Spinal cord (tissue), 9 donors: ENCODE measurements at regions not wholly inside any gene's neighbourhood (a gene's known extent, or its start where the extent isn't known, plus 50 kb on each side); places are given as distances from the start of the nearest gene placed in this dataset.
A peak's percentile ranks its signal among the peaks of the same experiment; 100 is the strongest.
"Not testable (repeated sequence)": the region's sequence is repeated elsewhere in the genome, so short reads cannot be mapped to it uniquely, and the experiment has no call there.

Experiments
- DNase-seq, 6 donors: peaks; one replicate each; pipeline versions ENCODE4 v3.0.0 to v3.0.0-alpha.2; 2013 to 2015; ENCODE audit warnings: low spot score in 6 of 6, low read depth in 4 of 6
- H3K27ac ChIP-seq: one replicate; pipeline ENCODE4 v1.5.1; 2013; ENCODE audit warnings: low read depth, low read length, control low read depth
- H3K27me3 ChIP-seq: one replicate; pipeline ENCODE4 v1.6.1; 2013; ENCODE audit warnings: low read length; ENCODE audit not compliant: control insufficient read depth, insufficient read depth
- H3K36me3 ChIP-seq: one replicate; pipeline ENCODE4 v1.6.1; 2013; ENCODE audit warnings: low read length; ENCODE audit not compliant: control insufficient read depth, insufficient read depth
- H3K4me1 ChIP-seq: one replicate; pipeline ENCODE4 v1.6.1; 2013; ENCODE audit warnings: low read length; ENCODE audit not compliant: control insufficient read depth, insufficient read depth
- H3K4me3 ChIP-seq: one replicate; pipeline ENCODE4 v1.5.1; 2013; ENCODE audit warnings: low read depth, low read length, control low read depth
- H3K9me3 ChIP-seq: one replicate; pipeline ENCODE4 v1.6.1; 2013; ENCODE audit warnings: low read length; ENCODE audit not compliant: control insufficient read depth, insufficient read depth
- WGBS: methylation state at CpG from one replicate; pipeline ENCODE4 v1.1.5; 2013; ENCODE audit warnings: missing lambda C conversion rate; ENCODE audit not compliant: insufficient coverage; 5-methylcytosine and 5-hydroxymethylcytosine counted together
- donor health status: healthy.

DNA sequence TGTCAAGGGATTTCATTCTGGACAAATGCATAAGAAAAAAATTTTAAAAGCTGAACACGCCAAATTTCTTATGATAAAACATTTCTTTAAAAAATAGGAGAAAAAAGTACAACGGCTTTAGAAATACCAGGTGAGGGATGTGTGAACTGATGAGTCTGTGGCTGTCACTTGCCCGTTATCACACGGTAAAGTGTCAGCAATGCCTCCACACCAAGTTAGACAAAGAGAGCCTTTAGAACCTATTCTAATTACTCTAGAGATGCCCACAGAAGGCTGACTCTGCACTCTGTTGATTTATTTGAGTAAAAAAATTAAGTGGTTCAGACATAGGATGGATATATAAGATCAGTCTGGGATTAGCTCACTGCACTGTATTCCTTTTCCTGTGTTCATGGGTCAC is 523.8 kb downstream of the RNF144A start:
- Histone ChIP-seq H3K4me1 (no peaks in the 10 kb centered on the region), H3K27me3 (no peaks in the 10 kb centered on the region), H3K4me3 (no peak overlapping the region), H3K9me3 (no peaks in the 10 kb centered on the region), H3K36me3 (no peaks in the 10 kb centered on the region), H3K27ac (no peak overlapping the region)
- WGBS, result no CpG with 5 or more reads among the region's 4 CpGs
- DNase-seq, result no peak

DNA sequence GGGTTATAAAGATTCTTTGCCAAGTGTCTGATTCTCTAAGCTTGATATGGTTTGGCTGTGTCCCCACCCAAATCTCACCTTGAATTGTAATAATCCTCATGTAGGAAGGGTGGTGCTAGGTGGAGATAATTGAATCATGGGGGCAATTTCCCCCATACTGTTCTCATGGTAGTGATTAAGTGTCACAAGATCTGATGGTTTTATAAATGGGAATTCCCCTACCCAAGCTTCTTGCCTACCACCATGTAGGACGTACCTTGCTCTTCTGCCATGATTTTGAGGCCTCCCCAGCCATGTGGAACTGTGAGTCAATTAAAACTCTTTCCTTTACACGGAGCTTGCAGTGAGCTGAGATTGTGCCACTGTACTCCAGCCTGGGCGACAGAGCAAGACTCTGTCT is 524.6 kb downstream of the RNF144A start:
- not testable (repeated sequence) for H3K27me3 ChIP-seq, H3K36me3 ChIP-seq, H3K27ac ChIP-seq, H3K4me3 ChIP-seq, DNase-seq, H3K4me1 ChIP-seq, H3K9me3 ChIP-seq
- WGBS, result 90% methylated on average over 2 of the region's 3 CpGs

- 100% methylated on average over 1 of the region's 4 CpGs for WGBS
- Histone ChIP-seq H3K27me3 (no peaks in the 10 kb centered on the region), H3K4me3 (no peak overlapping the region), H3K9me3 (no peaks in the 10 kb centered on the region), H3K4me1 (no peaks in the 10 kb centered on the region), H3K27ac (no peak overlapping the region), H3K36me3 (no peaks in the 10 kb centered on the region)
- DNase-seq, result no peak
Observed at GRCh38 chr2:7444626-7445025, 527.4 kb downstream of the RNF144A start.

DNA sequence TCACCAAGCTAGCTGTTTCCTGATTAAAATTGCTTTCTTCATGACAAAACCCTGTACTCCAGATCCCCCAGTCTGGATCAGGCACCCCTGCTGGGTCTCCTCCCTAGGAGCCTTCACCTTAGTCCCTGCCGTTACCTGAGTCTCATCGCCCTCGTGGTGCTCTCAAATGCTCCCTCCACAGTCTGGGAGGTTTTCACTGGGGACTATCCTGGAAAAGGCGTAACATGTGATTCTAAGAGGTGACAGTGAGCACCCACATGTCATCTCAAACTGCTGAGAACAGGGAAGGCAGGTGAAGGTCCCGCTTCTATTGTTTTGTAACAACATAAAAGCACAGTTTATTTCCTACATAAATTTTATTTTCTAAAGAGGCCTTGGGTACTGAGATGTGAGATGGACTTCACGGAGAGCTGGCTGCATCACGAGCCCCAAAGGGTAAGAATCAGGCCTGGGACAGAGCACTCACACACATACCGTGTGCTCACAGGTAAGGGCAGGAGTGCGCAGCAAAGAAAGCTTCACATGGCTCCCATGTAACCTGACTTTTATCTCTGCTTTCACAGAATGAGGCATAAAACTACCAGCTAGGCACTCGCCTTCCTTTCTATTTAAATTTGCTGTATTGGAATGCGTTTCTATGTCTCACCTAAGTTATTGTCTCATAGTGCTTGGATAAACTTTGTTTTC is 531.5 kb downstream of the RNF144A start:
- H3K27me3 ChIP-seq, result no peaks in the 10 kb centered on the region
- no peak overlapping the region for H3K4me3 ChIP-seq
- no peaks in the 10 kb centered on the region for H3K4me1 ChIP-seq
- H3K9me3 ChIP-seq, result no peaks in the 10 kb centered on the region
- H3K27ac ChIP-seq, result no peak overlapping the region
- H3K36me3 ChIP-seq, result no peaks in the 10 kb centered on the region
- WGBS, result 87% methylated on average over 3 of the region's 11 CpGs
- no peak for DNase-seq

DNA sequence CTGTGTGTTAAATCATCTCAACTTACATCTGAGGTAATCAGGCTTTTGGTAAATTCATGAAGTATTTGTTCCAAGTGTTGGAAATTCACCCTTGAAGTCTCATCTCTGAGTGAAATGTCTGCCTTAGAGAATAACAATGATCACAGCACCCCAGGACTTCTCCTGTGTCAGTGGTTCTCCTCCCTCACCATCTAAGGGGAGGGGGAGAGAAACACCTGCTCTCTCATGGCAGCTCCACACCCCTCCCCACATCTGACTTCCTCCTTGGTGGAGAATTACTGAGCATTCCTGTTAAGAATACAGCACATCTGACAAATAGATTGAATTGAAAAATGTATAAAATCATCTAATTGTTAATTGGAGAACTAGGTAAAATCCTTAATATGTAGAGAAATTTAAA is 532.1 kb downstream of the RNF144A start:
- Histone ChIP-seq H3K27me3 (no peaks in the 10 kb centered on the region), H3K36me3 (no peaks in the 10 kb centered on the region), H3K9me3 (no peaks in the 10 kb centered on the region), H3K4me1 (no peaks in the 10 kb centered on the region), H3K4me3 (no peak overlapping the region), H3K27ac (no peak overlapping the region)
- no peak for DNase-seq

DNA sequence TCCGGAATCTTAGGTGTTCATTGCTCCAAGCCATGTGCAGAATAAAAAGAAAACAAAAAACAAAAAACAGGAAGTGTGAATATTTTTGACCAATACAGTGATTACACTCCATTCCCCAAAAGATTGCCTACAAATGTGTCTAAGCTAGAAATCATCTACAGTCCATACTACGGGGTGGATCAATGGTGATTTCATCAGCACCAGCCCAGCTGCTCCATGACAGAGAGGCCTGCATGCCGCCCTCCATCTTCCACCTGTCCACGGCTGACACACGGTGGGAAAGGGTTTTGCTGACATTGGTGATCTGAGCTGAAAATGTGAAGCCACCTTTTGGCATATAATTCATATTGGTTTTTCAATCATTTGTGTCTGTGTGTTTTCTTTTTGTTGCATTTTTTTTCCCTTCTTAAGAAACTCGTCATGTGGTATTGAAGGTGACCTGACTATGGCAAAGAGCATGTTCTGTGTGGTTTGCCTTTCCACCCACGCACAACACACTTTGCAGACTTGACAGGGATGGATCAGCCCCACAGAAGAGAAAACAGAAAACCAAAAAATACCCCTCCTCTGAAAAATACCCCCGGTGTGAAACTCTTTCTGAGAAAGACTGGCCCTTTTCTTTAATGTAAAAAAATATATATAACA is 533.1 kb downstream of the RNF144A start:
- no peaks in the 10 kb centered on the region for H3K4me1 ChIP-seq
- no peak overlapping the region for H3K27ac ChIP-seq
- H3K36me3 ChIP-seq, result no peaks in the 10 kb centered on the region
- no peaks in the 10 kb centered on the region for H3K27me3 ChIP-seq
- DNase-seq, result no peak
- H3K9me3 ChIP-seq, result no peaks in the 10 kb centered on the region
- 80% methylated on average over 1 of the region's 8 CpGs for WGBS
- H3K4me3 ChIP-seq, result no peak overlapping the region

DNA sequence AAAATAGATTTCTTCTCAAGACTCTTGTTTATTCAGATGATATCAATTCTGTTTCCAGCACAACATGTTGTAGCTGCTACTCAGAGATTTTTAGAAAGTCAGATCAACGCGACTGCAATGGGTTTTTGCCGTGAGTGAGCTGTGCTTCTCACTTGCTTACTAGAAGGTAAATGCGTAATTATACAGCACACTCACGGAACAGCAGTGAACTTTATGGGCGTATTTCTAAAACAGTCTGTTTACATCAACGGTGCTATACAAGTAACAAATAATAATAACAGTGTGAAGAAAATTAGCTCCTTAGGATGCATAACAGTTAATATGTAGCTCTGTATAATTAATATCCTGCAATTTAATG is 533.6 kb downstream of the RNF144A start:
- Histone ChIP-seq H3K4me3 (no peak overlapping the region), H3K36me3 (no peaks in the 10 kb centered on the region), H3K9me3 (no peaks in the 10 kb centered on the region), H3K27ac (no peak overlapping the region), H3K4me1 (no peaks in the 10 kb centered on the region), H3K27me3 (no peaks in the 10 kb centered on the region)
- WGBS, result 63% methylated on average over 3 of the region's 7 CpGs
- peak in 1 of 6 donors; percentile 79 for DNase-seq

- Histone ChIP-seq H3K9me3 (no peaks in the 10 kb centered on the region), H3K4me3 (no peak overlapping the region), H3K4me1 (peaks cover 5% of the 10 kb centered on the region), H3K27ac (no peak overlapping the region), H3K36me3 (no peaks in the 10 kb centered on the region), H3K27me3 (no peaks in the 10 kb centered on the region)
- DNase-seq, result no peak
- WGBS, result 94% methylated on average over 6 of the region's 12 CpGs
Observed at GRCh38 chr2:7452110-7452876, 535.1 kb downstream of the RNF144A start.

DNA sequence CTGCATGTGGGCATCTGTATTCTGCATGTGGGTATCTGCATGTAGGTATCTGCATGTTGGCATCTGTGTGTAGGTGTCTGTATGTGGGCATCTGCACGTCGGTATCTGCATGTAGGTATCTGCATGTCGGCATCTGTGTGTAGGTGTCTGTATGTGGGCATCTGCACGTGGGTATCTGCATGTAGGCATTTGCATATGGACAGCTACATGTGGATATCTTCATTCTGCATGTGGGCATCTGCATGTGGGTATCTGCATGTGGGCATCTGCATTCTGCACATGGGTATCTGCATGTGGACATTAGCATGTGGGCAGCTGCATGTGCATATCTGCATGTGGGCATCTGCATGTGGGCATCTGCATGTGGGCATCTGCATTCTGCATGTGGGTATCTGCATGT is 537.4 kb downstream of the RNF144A start:
- no peaks in the 10 kb centered on the region for H3K36me3 ChIP-seq
- H3K27ac ChIP-seq, result no peak overlapping the region
- H3K4me3 ChIP-seq, result no peak overlapping the region
- H3K27me3 ChIP-seq, result no peaks in the 10 kb centered on the region
- 98% methylated on average over 4 of the region's 4 CpGs for WGBS
- H3K9me3 ChIP-seq, result no peaks in the 10 kb centered on the region
- no peak for DNase-seq
- H3K4me1 ChIP-seq, result peaks cover 5% of the 10 kb centered on the region

DNA sequence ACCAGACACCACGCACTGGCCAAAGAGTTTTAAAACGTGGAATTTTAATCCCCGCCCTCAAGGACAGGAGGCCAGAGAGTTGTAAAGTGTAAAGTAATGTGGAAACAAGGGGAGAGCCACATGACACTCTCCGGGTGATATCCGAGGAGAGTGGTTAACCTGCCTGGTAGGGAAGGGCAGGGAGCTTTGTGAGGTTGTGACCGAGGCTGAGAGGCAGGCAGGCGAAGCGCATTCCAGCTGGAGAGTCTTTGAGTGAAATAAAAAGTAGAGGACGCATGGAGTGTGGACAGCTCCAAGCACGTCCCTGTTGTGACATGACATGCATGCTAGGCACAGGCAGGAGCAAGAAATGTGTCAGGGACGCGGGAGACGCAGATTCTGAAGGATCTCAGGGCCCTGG is 539.5 kb downstream of the RNF144A start:
- no peaks in the 10 kb centered on the region for H3K36me3 ChIP-seq
- no peaks in the 10 kb centered on the region for H3K9me3 ChIP-seq
- H3K4me3 ChIP-seq, result no peak overlapping the region
- peaks cover 5% of the 10 kb centered on the region for H3K4me1 ChIP-seq
- no peak overlapping the region for H3K27ac ChIP-seq
- no peak for DNase-seq
- 35% methylated on average over 12 of the region's 13 CpGs for WGBS
- H3K27me3 ChIP-seq, result no peaks in the 10 kb centered on the region
